NCI-H82 treated with DMSO at 0.1 percent for 48 hours (cell line): ENCODE measurements at regions not wholly inside any gene's neighbourhood (a gene's known extent, or its start where the extent isn't known, plus 50 kb on each side); places are given as distances from the start of the nearest gene placed in this dataset.
"Not testable (repeated sequence)": the region's sequence is repeated elsewhere in the genome, so short reads cannot be mapped to it uniquely, and the experiment has no call there.

Source experiments
- DNase-seq: peaks from one replicate; lab custom pipeline; 2025; ENCODE audit not compliant: unreplicated experiment; lab: John Stamatoyannopoulos, UW

DNA sequence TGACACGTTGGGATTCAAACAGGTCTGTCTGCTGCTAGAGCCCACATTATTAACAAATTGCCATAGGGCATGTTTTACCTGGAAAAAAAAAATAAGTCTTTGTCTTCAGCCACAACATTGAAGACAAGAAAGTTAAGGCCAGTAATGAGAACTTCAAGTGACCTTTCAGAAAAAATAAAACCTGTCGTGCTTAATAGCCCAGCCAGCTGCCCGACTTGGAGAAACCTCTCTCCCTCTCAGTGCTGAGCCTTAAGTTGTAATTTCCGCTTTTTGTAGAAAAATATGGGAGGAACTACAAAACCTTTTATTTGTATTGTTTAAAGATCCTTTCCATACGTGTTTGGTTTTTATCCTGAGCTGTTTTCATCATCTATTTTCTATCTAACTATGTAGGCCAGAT, 454.3 kb upstream of the SLITRK6 start:
- not testable (repeated sequence) for DNase-seq

DNA sequence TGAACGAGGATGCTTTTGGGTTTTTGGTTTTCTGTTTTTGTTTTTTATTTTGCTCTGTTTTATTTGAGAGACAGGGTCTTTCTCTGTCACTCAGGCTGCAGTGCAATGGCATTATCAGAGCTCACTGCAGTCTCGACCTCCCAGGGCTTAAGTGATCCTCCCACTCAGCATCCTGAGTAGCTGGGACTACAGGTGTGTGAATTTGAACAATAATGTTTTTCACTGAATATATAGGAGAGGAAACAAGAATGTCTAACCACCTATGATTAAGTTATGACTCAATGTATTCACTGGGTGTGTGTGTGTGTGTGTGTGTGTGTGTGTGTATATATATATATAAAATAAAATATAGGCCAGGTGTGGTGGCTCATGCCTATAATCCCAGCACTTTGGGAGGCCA, 456.6 kb upstream of the SLITRK6 start:
- DNase-seq = not testable (repeated sequence)

DNA sequence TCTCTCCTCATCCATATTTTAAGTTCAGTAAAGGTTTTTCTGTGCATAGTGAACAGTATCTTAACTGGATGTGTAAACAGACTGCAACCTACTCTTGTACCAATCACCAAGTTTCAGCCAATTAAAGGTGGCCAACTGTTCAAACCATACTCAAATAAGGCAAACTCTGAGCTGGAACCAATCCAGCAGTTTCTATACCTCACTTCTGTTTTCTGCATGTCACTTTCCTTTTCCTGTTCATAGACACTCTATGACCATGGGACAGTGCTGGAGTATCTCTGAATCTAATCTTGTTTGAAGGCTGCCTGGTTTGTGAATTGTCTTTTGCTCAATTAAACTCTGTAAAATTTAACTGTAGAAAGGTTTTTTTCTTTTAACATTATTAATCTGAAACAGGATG, 470.3 kb upstream of the SLITRK6 start:
- DNase-seq = no peak

DNA sequence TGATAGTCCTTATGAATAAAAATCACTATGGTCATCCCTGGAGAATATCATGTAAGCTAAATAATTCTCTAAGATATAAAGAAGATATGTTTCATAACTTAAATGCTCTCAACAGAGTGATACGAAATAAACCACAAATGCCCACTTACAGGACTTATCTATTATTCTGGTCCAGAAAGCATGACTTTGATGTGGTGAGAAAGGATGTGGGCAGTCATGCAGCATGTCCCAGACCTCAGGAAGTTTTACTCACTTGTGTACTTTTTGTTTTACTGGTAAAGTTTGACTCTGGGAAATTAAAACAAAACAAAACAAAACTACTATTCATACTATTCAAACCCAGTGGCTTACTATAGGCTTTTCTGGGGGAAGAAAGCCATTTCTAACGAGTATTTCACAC, 483.2 kb upstream of the SLITRK6 start:
- no peak for DNase-seq

DNA sequence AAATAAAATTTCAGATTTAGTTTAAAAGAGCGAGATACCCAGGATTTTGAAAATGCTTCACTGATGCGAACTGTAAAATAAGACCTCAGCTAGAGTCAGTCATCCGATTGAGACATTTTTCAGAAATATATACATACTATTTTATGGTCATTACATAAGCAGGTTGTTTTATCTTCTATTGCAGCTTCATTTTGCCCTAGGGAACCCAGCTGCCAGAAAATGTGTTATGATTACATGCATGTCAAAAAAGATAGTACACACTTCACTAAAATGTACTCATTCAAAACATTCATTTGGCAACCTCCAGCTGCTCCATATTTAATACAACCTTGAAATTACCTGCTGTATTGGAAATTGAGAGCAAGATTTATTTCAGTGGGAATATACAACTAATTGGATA, 483.8 kb upstream of the SLITRK6 start:
- DNase-seq = no peak

DNA sequence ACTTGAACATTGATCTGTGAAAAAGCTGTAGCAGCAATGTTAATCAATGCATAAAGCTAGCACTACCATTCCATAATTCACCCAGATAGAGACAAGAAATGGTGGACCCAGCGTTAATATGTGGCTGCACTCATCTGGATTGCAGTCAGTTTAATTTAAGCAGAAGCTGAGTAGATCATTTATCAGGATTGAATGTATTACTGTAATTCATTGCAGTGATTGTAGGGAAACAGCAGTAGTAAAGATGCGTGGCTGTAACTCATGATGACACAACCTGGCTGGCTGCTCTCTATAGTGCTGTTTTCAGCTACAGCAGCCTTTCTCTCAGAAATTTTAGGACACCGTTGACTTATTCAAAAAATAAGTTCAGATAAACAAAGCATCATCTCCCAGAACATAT, 499.5 kb upstream of the SLITRK6 start:
- DNase-seq = peak; percentile 21

DNA sequence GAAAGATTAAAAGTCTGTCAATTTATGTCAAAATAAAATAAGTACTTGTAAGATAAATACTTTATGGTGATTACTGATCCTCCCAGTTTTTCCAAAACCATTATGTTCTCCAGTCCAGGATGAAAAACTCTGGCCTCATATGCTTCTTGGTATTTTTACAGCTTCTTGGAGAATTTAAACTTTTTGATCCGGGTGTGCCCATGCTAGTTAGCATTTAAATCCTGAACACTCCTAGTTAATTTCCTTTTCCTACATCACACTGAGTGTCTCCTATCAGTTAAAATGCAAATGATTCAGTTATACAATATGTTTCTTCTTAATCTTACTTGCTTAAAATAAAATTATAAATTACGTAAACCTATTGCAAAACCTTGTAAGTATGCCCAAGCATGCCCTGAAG, 499.9 kb upstream of the SLITRK6 start:
- DNase-seq = no peak

DNA sequence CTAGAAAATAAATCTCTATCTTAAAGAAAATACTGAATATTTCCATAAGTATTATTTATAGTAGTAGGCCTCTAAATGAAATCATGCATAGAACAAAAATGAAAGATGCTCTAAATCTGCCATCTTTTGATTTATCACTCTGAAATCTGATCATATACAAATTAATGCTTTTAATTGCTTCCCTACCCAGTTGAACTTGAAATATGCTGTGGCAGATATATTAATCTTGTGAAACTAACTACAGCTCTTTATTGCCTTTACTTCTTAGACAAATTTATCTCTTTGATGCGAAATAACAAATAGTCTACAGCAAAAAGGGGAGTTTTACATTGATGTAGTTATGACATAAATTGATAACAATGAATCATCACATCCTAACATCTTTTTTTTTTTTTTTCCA, 510.7 kb upstream of the SLITRK6 start:
- no peak for DNase-seq

DNA sequence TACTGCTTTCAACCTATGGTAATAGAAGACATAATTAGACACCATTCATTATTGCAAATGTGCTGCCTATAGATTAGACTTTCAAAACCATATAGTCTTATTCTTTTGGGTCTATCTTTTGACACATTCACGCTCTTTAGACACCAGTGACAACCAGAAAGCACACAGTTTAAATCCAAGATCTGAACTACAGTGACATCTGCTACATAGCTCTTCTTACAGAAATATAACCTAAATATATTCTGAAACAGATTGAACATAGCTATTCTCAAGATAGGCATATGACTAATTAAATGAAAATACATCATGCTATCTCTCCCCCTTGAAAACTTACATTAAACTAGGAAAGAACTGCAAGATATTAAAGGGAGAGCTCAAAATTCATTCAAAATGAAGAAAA, 514.2 kb upstream of the SLITRK6 start:
- DNase-seq = no peak

DNA sequence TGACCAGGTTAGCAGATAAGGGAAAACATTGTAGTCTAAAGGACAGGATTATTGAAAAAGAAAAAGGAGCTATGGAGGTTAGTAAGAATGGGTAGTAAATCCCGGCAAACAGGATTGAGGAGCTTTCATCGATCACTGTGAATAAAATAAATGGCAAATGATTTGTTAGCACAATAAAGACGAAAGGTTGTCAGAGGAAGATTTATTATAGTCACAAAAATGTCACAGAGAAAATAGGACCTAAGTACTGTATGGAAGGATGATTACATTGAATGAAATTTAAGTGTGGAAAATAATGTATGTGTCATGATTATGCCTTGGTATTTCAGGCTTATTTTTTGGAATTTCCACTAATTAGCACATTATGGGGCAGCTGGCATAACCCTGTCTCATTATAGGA, 519.2 kb upstream of the SLITRK6 start:
- no peak for DNase-seq

DNA sequence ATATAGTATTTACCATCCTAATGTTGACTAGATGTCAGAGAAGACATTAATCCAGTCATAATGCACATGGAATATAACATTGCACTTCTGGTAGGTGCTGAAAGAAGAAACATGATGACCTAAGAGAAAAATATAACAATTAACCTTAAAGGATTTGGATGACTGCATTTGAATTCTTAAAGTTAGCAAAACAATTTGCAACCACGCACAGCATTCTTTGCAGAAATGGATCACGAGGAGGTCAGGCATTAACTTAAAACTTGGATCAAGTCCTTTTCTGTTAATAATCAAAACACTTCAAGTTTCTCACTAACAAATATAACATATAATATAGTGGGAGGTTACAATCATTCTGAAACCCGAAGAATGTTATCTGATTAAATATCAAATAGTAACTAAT, 525.0 kb upstream of the SLITRK6 start:
- no peak for DNase-seq

DNA sequence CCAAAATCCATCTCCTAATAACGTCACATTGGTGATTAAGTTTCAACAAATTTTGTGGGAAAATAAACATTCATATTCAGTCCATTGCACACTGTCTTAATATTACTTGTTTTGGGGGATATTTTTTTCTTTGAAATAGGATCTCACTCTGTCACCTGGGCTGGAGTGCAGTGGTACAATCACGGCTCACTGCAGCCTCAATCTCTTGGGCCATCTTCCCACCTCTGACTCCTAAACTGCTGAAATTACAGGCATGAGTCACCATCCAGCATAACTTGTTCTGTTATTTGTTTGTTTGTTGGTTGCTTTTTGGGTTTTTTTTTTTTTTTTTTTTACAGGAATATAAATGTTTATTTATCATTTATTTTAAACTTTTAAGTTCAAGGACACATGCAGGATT, 556.1 kb upstream of the SLITRK6 start:
- no peak for DNase-seq

DNA sequence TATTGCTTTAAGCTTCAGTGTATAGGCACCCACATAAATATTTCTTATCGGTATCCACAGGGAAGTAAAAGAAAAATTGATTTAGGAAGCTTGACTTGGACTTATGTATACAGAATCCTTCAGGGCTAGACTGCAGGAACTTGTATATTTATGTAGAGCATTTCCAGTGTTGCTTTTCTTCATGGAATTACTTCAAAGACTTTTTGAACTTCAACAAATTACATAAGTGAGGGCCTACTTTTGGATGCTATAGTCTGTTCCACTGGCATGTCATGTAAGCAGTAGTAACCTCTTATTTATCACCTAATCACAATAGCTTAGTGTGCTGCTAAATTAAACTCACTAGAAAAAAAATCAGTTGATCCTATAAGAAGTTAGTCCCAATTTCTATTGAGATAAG, 557.9 kb upstream of the SLITRK6 start:
- no peak for DNase-seq

DNA sequence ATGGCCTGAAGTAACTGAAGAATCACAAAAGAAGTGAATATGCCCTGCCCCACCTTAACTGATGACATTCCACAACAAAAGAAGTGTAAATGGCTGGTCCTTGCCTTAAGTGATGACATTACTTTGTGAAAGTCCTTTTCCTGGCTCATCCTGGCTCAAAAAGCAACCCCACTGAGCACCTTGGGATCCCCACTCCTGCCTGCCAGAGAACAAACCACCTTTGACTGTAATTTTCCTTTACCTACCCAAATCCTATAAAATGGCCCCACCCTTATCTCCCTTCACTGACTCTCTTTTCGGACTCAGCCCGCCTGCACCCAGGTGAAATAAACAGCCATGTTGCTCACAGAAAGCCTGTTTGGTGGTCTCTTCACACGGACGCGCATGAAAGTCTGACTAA, 564.5 kb upstream of the SLITRK6 start:
- not testable (repeated sequence) for DNase-seq

DNA sequence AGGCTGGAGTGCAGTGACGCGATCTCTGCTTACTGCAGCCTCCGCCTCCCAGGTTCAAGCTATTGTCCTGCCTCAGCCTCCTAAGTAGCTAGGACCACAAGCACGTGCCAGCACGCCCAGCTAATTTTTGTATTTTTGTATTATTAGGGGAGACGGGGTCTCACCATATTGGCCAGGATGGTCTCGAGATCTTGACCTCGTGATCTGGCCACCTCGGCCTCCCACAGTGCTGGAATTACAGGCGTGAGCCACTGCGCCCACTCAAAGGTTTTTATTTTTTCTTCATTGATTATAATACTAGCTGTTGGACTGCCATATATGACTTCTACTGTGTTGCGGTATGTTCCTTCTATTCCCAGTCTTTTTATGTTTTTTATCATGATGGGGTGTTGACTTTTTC, 569.7 kb upstream of the SLITRK6 start:
- no peak for DNase-seq

DNA sequence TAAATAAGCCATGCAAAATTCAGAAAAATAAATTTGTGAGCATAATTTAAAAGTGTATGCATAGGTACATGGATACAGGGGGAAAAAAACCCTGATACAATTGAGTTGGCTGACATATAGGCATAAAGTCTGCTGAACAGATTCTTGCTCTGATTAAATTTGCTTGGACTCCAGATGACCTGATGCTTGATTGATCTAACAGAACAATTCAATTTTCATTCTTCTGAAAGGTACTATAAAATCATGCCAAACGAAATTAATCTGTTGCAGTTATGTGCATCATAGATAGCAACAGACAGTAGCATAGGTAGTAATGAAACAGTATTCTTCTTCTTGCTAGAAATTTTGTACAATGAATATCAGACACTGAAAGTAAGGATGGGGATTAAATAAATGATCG, 578.2 kb upstream of the SLITRK6 start:
- DNase-seq = no peak

DNA sequence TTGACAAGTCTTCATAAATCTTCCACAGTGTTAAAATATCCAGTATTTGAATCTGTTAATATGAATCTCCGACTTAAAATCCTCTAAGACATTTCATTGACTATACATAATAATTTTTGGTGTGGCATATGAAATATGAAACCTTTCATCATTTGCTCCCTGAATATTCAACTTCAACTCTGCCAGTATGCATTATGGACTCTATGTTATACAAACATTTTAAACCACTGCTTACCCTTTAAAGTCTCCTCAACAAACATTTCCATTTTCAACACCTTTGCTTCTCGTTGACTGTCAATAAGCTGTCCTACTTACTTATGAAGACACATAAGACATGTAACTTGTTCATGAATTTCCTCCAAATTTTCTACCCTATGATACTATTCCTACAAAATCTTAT, 579.4 kb upstream of the SLITRK6 start:
- no peak for DNase-seq

DNA sequence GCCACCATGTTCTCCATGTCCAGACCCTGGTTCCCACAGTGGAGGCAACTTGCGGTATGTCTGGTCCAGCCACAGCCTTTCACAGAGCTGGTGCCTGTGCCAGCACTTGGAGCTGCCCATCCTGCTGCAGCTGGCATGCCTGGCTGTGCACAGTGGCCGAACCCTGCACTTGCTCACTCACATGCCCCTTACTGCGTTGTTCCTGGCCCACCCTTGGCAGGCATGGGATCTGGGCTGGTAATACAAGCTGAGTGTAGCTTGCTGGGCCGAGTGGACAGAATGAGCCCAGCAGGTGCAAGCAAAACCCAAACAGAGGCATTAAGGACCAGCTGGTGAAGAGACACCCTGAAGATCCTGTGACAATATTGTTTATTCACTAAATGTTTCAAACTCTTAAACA, 583.9 kb upstream of the SLITRK6 start:
- DNase-seq = no peak

DNA sequence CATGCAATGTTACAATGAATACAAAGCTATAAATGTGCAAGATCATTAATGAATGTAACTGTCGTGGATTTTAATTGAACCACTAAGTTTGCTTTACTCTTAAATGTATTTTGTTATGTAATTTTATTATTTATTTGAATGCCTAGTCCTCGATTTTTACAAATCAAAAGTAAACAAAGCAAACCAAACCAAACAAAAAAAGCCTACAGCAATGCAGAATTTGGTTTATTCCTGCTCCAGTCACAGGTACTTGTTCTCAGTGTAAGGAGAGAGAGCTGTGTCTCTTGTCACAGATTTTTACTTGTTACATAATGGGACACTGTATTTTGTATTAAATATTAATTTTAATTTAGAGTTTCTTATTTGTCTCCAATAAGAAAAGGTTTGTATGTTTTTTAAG, 584.3 kb upstream of the SLITRK6 start:
- no peak for DNase-seq

DNA sequence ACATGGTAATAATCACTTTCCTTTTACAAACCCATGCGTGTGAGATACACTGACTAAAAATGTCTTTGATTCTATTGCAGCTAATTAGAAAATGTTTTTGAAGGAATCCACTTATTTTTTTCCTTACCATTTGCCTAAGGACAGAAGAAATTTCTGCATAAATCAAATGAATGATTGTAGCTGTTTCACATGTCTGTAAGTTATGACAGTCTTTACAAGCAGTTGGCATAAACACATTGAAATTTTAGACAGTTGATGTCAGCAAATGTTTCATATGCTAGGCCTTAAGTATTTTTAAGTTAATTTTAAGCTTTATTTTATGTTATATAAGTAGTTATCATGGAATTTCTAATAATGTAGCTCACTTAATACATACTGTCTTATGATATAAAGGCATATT, 598.4 kb upstream of the SLITRK6 start:
- no peak for DNase-seq

DNA sequence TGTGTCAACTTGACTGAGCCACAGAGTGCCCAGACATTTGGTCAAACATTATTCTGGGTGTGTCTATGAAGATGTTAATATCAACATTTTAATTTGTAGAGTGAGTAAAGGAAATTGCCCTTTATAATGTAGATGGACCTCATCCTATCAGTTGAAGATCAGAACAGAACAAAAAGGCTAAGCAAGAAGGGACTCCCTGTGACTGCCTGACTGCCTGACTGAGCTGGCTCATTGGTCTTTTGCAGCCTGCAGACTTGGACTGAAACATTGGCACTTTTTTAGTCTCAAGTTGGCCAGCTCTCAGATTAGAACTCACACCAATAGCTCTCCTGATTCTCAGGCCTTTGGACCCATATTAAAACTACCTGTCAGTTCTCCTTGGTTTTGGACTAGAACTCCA, 600.4 kb upstream of the SLITRK6 start:
- no peak for DNase-seq

DNA sequence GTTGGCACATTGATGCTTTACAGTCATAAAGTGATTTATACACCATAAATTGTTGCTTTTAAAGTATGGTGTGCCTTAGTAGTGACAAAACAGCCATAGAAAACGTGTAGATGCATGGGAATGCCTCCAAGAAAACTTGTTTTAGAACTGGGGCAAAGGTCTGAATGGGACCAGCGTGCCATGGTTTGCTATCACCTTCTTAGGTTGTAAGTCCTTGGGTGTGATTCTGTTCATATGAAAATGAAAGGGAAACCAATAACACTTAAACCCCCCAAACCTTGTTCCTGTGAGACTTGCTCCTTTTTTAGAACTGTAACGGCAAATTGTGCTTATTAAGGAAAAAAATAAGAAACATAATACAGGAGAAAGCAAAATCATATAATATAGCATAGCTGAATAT, 603.3 kb upstream of the SLITRK6 start:
- no peak for DNase-seq

DNA sequence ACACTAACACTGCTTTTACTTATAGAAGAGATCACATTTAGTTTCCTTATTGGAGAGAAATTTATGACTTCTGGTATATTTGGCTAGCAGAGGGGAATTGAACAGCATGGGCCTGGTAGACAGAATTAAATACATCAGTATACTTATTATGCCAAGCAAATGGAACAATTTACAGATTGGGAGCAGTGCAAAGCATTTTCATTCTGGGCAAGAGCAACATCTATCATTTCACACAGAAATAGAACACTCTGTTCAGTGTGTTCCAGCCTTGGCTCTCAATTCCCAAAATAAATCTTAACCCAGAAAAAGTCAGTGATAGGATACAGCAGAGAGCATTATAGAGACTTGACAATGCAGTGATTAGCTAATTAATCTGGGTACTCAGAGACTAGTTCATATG, 604.0 kb upstream of the SLITRK6 start:
- no peak for DNase-seq
